ENCODE measurements at regions not wholly inside any gene's neighbourhood (a gene's known extent, or its start where the extent isn't known, plus 50 kb on each side); places are given as distances from the start of the nearest gene placed in this dataset.

DNA sequence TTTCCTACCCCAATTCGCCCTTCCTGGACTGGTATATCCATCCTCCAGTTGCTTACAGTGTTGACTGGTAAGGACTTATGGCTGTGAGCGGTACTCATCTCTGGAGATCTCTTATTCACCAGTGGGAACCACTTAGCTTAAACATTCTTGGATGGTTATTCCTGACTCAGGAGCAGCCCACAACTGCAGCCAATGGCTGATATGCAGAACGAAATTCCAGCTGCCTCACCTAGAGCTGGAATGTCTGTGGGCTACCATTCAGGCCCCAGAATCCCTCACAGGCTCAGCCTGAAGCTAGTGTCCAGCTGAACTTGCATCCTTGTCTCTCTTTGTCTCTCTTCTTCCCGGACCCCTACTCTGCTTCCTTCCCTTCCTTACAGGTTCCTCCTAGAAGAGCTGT is 138.9 kb upstream of the SMIM31 start:
- TF ChIP-seq, protein P1, sequence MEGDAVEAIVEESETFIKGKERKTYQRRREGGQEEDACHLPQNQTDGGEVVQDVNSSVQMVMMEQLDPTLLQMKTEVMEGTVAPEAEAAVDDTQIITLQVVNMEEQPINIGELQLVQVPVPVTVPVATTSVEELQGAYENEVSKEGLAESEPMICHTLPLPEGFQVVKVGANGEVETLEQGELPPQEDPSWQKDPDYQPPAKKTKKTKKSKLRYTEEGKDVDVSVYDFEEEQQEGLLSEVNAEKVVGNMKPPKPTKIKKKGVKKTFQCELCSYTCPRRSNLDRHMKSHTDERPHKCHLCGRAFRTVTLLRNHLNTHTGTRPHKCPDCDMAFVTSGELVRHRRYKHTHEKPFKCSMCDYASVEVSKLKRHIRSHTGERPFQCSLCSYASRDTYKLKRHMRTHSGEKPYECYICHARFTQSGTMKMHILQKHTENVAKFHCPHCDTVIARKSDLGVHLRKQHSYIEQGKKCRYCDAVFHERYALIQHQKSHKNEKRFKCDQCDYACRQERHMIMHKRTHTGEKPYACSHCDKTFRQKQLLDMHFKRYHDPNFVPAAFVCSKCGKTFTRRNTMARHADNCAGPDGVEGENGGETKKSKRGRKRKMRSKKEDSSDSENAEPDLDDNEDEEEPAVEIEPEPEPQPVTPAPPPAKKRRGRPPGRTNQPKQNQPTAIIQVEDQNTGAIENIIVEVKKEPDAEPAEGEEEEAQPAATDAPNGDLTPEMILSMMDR (IDR thresholded peaks at IDR 0.05; ENCODE audit: low read depth, low read length) = no peak
- TF ChIP-seq EZH2phosphoT487 (IDR thresholded peaks at IDR 0.05; ENCODE audit: low read depth) = no peak

Measured in OCI-LY3 (cell line).